IMR-90 (cell line): ENCODE measurements at regions not wholly inside any gene's neighbourhood (a gene's known extent, or its start where the extent isn't known, plus 50 kb on each side); places are given as distances from the start of the nearest gene placed in this dataset.

ENCODE experiments used
- ATAC-seq: fragments of 200-7000 bp; cut with Tn5 transposase; 2 replicates; pipeline ENCODE4 v1.9.1; 2020; ENCODE audit warnings: low read depth, mild to moderate bottlenecking, moderate library complexity
- BruUV-seq: library from RNA; stranded (reverse); fragments of 400-500 nt; replicated peaks from 2 replicates; lab custom pipeline; 2021; lab: Mats Ljungman, UMichigan
- CTCF ChIA-PET: fragments of 300-600 bp; formaldehyde crosslinking; extraction: SDS; loops from one replicate; lab custom pipeline; 2021; ENCODE audit warnings: antibody characterized with exemption; lab: Yijun Ruan, JAX
- POLR2A ChIA-PET: fragments of 300-600 bp; sonication (Branson Sonifier 250); formaldehyde crosslinking; loops from one replicate; lab custom pipeline; 2022; ENCODE audit warnings: antibody characterized with exemption; ENCODE audit not compliant: unreplicated experiment; lab: Charles Lee
- DNase-seq: peaks from one replicate; pipeline ENCODE4 v3.0.0; 2013
- H2AFZ ChIP-seq: replicated peaks from 2 replicates; pipeline ENCODE3; 2013; ENCODE audit warnings: low read length, mild to moderate bottlenecking; ENCODE audit not compliant: poor library complexity
- H2AK5ac ChIP-seq: 2 replicates; pipeline ENCODE4 v1.6.1; 2013; ENCODE audit warnings: low read depth, low read length, inconsistent platforms
- H2AK9ac ChIP-seq: replicated peaks from 2 replicates; pipeline ENCODE3; 2013; ENCODE audit warnings: mild to moderate bottlenecking, low read depth, low read length, moderate library complexity; ENCODE audit not compliant: poor library complexity
- H2BK120ac ChIP-seq: 2 replicates; pipeline ENCODE4 v1.6.1; 2013; ENCODE audit warnings: low read depth, low read length, inconsistent platforms
- H2BK15ac ChIP-seq: 3 replicates; pipeline ENCODE4 v1.6.1; 2013; ENCODE audit warnings: low read depth, low read length, inconsistent platforms
- H2BK20ac ChIP-seq: 2 replicates; pipeline ENCODE4 v1.6.1; 2013; ENCODE audit warnings: low read depth, mild to moderate bottlenecking, inconsistent platforms, low read length, moderate library complexity
- H2BK5ac ChIP-seq: 2 replicates; pipeline ENCODE4 v1.6.1; 2013; ENCODE audit warnings: mild to moderate bottlenecking, low read depth, low read length, inconsistent platforms; ENCODE audit not compliant: poor library complexity, severe bottlenecking
- H3K14ac ChIP-seq: replicated peaks from 2 replicates; pipeline ENCODE4 v1.6.1; 2013; ENCODE audit warnings: low read depth, low read length, inconsistent platforms
- H3K18ac ChIP-seq: 2 replicates; pipeline ENCODE4 v1.6.1; 2013; ENCODE audit warnings: low read depth, low read length, control low read depth
- H3K23ac ChIP-seq: 2 replicates; pipeline ENCODE4 v1.6.1; 2013; ENCODE audit warnings: low read depth, low read length, inconsistent platforms
- H3K27ac ChIP-seq: 2 replicates; pipeline ENCODE4 v1.5.1; 2013; ENCODE audit warnings: mild to moderate bottlenecking, control low read depth, low read length; ENCODE audit not compliant: insufficient read depth
- H3K27me3 ChIP-seq: 2 replicates; pipeline ENCODE4 v1.6.1; 2013; ENCODE audit warnings: low read length; ENCODE audit not compliant: control insufficient read depth, insufficient read depth
- H3K36me3 ChIP-seq: 2 replicates; pipeline ENCODE4 v1.6.1; 2013; ENCODE audit warnings: low read length, mixed read lengths; ENCODE audit not compliant: control insufficient read depth, insufficient read depth
- H3K4ac ChIP-seq: 2 replicates; pipeline ENCODE4 v1.6.1; 2013; ENCODE audit warnings: low read depth, low read length, inconsistent platforms
- H3K4me1 ChIP-seq: 2 replicates; pipeline ENCODE4 v1.6.1; 2013; ENCODE audit warnings: low read length, mixed read lengths; ENCODE audit not compliant: control insufficient read depth, insufficient read depth
- H3K4me2 ChIP-seq: 2 replicates; pipeline ENCODE4 v1.6.1; 2013; ENCODE audit warnings: low read depth, mild to moderate bottlenecking, control low read depth, low read length, moderate library complexity
- H3K4me3 ChIP-seq: 2 replicates; pipeline ENCODE4 v1.5.1; 2013; ENCODE audit warnings: low read depth, mild to moderate bottlenecking, control low read depth, low read length, moderate library complexity; ENCODE audit not compliant: insufficient read depth
- H3K56ac ChIP-seq: 2 replicates; pipeline ENCODE4 v1.6.1; 2013; ENCODE audit warnings: low read length, inconsistent platforms; ENCODE audit not compliant: insufficient read depth; ENCODE audit errors: extremely low read depth
- H3K79me1 ChIP-seq, 2 experiments: 2 replicates each; pipeline ENCODE4 v1.6.1; 2013; ENCODE audit warnings: low read length in 2 of 2, inconsistent platforms in 1 of 2, low read depth in 1 of 2
- H3K9ac ChIP-seq: 2 replicates; pipeline ENCODE4 v1.6.1; 2013; ENCODE audit warnings: low read depth, low read length, control low read depth
- H3K9me1 ChIP-seq: 2 replicates; pipeline ENCODE4 v1.6.1; 2013; ENCODE audit warnings: low read length, inconsistent platforms; ENCODE audit not compliant: insufficient read depth
- H3K9me3 ChIP-seq: 2 replicates; pipeline ENCODE4 v1.6.1; 2013; ENCODE audit warnings: low read length; ENCODE audit not compliant: control insufficient read depth, insufficient read depth
- H4K20me1 ChIP-seq: 2 replicates; pipeline ENCODE4 v1.6.1; 2013; ENCODE audit warnings: low read length, inconsistent platforms; ENCODE audit not compliant: insufficient read depth
- H4K5ac ChIP-seq: 2 replicates; pipeline ENCODE4 v1.6.1; 2013; ENCODE audit warnings: mild to moderate bottlenecking, low read depth, low read length, control low read depth
- H4K8ac ChIP-seq, 2 experiments: 2 replicates each; pipeline ENCODE4 v1.6.1; 2013; ENCODE audit warnings: low read depth in 2 of 2, low read length in 2 of 2, control low read depth in 1 of 2, inconsistent platforms in 1 of 2
- H4K91ac ChIP-seq: 2 replicates; pipeline ENCODE4 v1.6.1; 2013; ENCODE audit warnings: low read depth, low read length, inconsistent platforms; ENCODE audit not compliant: insufficient read depth
- CEBPB ChIP-seq: IDR thresholded peaks from 2 replicates; pipeline ENCODE4 v1.6.1; 2012; ENCODE audit warnings: low read depth, low read length, improper control_type of control experiment
- CHD1 ChIP-seq: IDR thresholded peaks from 2 replicates; pipeline ENCODE4 v1.6.1; 2012; ENCODE audit warnings: low read depth, low read length, improper control_type of control experiment
- CTCF ChIP-seq: conservative IDR thresholded peaks from 2 replicates; pipeline ENCODE4 v1.5.1; 2012; ENCODE audit warnings: mild to moderate bottlenecking, low read depth, low read length, improper control_type of control experiment
- ELK1 ChIP-seq: fragments of 150-350 bp; IDR thresholded peaks from 2 replicates; pipeline ENCODE4 v1.6.1; 2016; ENCODE audit warnings: low read depth, mild to moderate bottlenecking, low read length, moderate library complexity, borderline replicate concordance
- MAFK ChIP-seq: IDR thresholded peaks from 2 replicates; pipeline ENCODE4 v1.6.1; 2012; ENCODE audit warnings: low read depth, low read length, improper control_type of control experiment
- MAZ ChIP-seq: IDR thresholded peaks from 2 replicates; pipeline ENCODE4 v1.6.1; 2012; ENCODE audit warnings: low read depth, mild to moderate bottlenecking, low read length, improper control_type of control experiment, moderate library complexity, borderline replicate concordance
- MXI1 ChIP-seq: IDR thresholded peaks from 2 replicates; pipeline ENCODE4 v1.6.1; 2012; ENCODE audit warnings: low read depth, mild to moderate bottlenecking, low read length, moderate library complexity, borderline replicate concordance
- NFE2L2 ChIP-seq: fragments of 150-350 bp; IDR thresholded peaks from 2 replicates; pipeline ENCODE4 v1.6.1; 2016; ENCODE audit warnings: low read depth, mild to moderate bottlenecking, low read length
- POLR2A ChIP-seq: IDR thresholded peaks from 2 replicates; pipeline ENCODE4 v1.6.1; 2012; ENCODE audit warnings: mild to moderate bottlenecking, low read depth, low read length
- RAD21 ChIP-seq: IDR thresholded peaks from 2 replicates; pipeline ENCODE4 v1.6.1; 2012; ENCODE audit warnings: low read length, improper control_type of control experiment
- RCOR1 ChIP-seq: IDR thresholded peaks from 2 replicates; pipeline ENCODE4 v1.6.1; 2012; ENCODE audit warnings: mild to moderate bottlenecking, low read length, improper control_type of control experiment; ENCODE audit not compliant: insufficient replicate concordance
- USF2 ChIP-seq: fragments of 150-350 bp; IDR thresholded peaks from 2 replicates; pipeline ENCODE4 v1.6.1; 2017; ENCODE audit warnings: mild to moderate bottlenecking, antibody characterized with exemption, low read length, low read depth
- WGBS, 2 experiments: methylation state at CpG; one replicate each; pipeline versions ENCODE4 v1.1.5 to v1.1.7; 2013; ENCODE audit warnings: missing lambda C conversion rate in 2 of 2; ENCODE audit not compliant: insufficient read length in 1 of 2; ENCODE audit errors: extremely low coverage in 2 of 2; 5-methylcytosine and 5-hydroxymethylcytosine counted together
- dilution Hi-C: fragments of 300-500 bp; cut with HindIII; formaldehyde crosslinking; loops from one replicate; pipeline ENCODE4 v1.14.3; 2018; ENCODE audit warnings: low sequenced_read_pairs; ENCODE audit not compliant: unreplicated experiment
- in situ Hi-C: fragments of 300-500 bp; cut with MboI; formaldehyde crosslinking; loops from 3 replicates; pipeline ENCODE4 v1.14.3; 2019; ENCODE audit warnings: low sequenced_read_pairs, inconsistent platforms, mixed read lengths
- intact Hi-C: fragments of 100-400 bp; cut with micrococcal nuclease; formaldehyde crosslinking; loops from 2 replicates; pipeline ENCODE4 v1.10.0; 2022

GRCh38 chr18:29962579-29962978, 1080.0 kb downstream of the DSC3 start:
- H3K23ac ChIP-seq: no peak overlapping the region
- no peak overlapping the region for H4K91ac ChIP-seq
- no peak overlapping the region for H3K56ac ChIP-seq
- H4K20me1 ChIP-seq: no peaks in the 10 kb centered on the region
- TF ChIP-seq CTCF (no peak), POLR2A (no peak), MAZ (no peak), ELK1 (no peak), NFE2L2 (no peak), MAFK (no peak), RCOR1 (no peak), USF2 (no peak), MXI1 (no peak), CEBPB (no peak), CHD1 (no peak), RAD21 (no peak)
- dilution Hi-C loops: no loop called here
- H3K18ac ChIP-seq: no peak overlapping the region
- H3K9me1 ChIP-seq: no peaks in the 10 kb centered on the region
- intact Hi-C loops: no loop called here
- no peak overlapping the region for H3K9ac ChIP-seq
- no peak overlapping the region for H2AK9ac ChIP-seq
- no peaks in the 10 kb centered on the region for H3K27me3 ChIP-seq
- H3K27ac ChIP-seq: no peak overlapping the region
- no peak for DNase-seq
- no peak overlapping the region for H3K4me2 ChIP-seq
- H2BK5ac ChIP-seq: no peak overlapping the region
- H3K4me1 ChIP-seq: no peaks in the 10 kb centered on the region
- in situ Hi-C loops: no loop called here
- H3K9me3 ChIP-seq: no peaks in the 10 kb centered on the region
- H2BK20ac ChIP-seq: no peak overlapping the region
- no peaks in the 10 kb centered on the region for H3K36me3 ChIP-seq
- no TSS peak for BruUV-seq
- no CpG with 5 or more reads among the region's 3 CpGs for WGBS, 2 experiments
- H3K79me1 ChIP-seq: no peaks in the 10 kb centered on the region
- H4K8ac ChIP-seq: no peak overlapping the region
- H3K4me3 ChIP-seq: no peak overlapping the region
- no peak overlapping the region for H2BK120ac ChIP-seq
- ChIA-PET POLR2A (no interaction called here), CTCF (no interaction called here)
- no peak overlapping the region for H2AFZ ChIP-seq
- H3K14ac ChIP-seq: no peak overlapping the region
- ATAC-seq: no peak
- H2AK5ac ChIP-seq: no peak overlapping the region
- H3K4ac ChIP-seq: no peak overlapping the region
- no peak overlapping the region for H2BK15ac ChIP-seq
- H4K5ac ChIP-seq: no peak overlapping the region
